K562 (cell line): ENCODE measurements at regions not wholly inside any gene's neighbourhood (a gene's known extent, or its start where the extent isn't known, plus 50 kb on each side); places are given as distances from the start of the nearest gene placed in this dataset.
"Not testable (repeated sequence)": the region's sequence is repeated elsewhere in the genome, so short reads cannot be mapped to it uniquely, and the experiment has no call there.

Experiments used
- ARNT ChIP-seq, 2 experiments: fragments of 450-650 bp; IDR thresholded peaks; 2 replicates each; pipeline ENCODE4 v1.6.1; 2016; ENCODE audit warnings: mild to moderate bottlenecking in 1 of 2
- LARP7 ChIP-seq: fragments of 450-650 bp; IDR thresholded peaks from 2 replicates; pipeline ENCODE4 v1.6.1; 2016
- LEF1 ChIP-seq: fragments of 450-650 bp; IDR thresholded peaks from 2 replicates; pipeline ENCODE4 v1.6.1; 2016; ENCODE audit warnings: mild to moderate bottlenecking
- MIER1 ChIP-seq: fragments of 450-650 bp; IDR thresholded peaks from 2 replicates; pipeline ENCODE4 v1.6.1; 2016; ENCODE audit warnings: antibody characterized with exemption, mild to moderate bottlenecking, low read depth
- MLX ChIP-seq, 2 experiments: fragments of 450-650 bp in 1 of 2; sonication (generic) in 1 of 2; formaldehyde crosslinking; conservative IDR thresholded peaks; 2 replicates each; pipeline versions ENCODE4 v1.4.0 to v1.8.1; 2020 to 2022; ENCODE audit warnings: mild to moderate bottlenecking in 1 of 2, missing genetic modification reagents in 1 of 2
- NCOA6 ChIP-seq: fragments of 450-650 bp; IDR thresholded peaks from 2 replicates; pipeline ENCODE4 v1.6.1; 2017; ENCODE audit warnings: mild to moderate bottlenecking
- NR2C2 ChIP-seq, 2 experiments: fragments of 200-800 bp in 1 of 2; sonication (Bioruptor generic) in 1 of 2; sonication (generic) in 1 of 2; formaldehyde crosslinking in 1 of 2; IDR thresholded peaks; 2 replicates each; pipeline versions ENCODE4 v1.6.1 to v1.8.0; 2016 to 2022; ENCODE audit warnings: mild to moderate bottlenecking in 1 of 2, missing compliant biosample characterization in 1 of 2, missing genetic modification characterization in 1 of 2, missing genetic modification reagents in 1 of 2
- SMARCB1 ChIP-seq: IDR thresholded peaks from 2 replicates; pipeline ENCODE4 v1.6.1; 2011; ENCODE audit warnings: improper control_type of control experiment, low read depth; ENCODE audit not compliant: insufficient read length
- SNRNP70 ChIP-seq: fragments of 200-400 bp; formaldehyde crosslinking; optimal IDR thresholded peaks from 2 replicates; pipeline ENCODE3; 2017; ENCODE audit warnings: low read depth, low read length
- THRB ChIP-seq: fragments of 450-650 bp; formaldehyde crosslinking; conservative IDR thresholded peaks from 2 replicates; pipeline ENCODE4 v1.4.0; 2022; ENCODE audit warnings: mild to moderate bottlenecking, missing genetic modification characterization
- ZBTB17 ChIP-seq: fragments of 450-650 bp; formaldehyde crosslinking; IDR thresholded peaks from 2 replicates; pipeline ENCODE4 v1.4.0; 2020; ENCODE audit warnings: mild to moderate bottlenecking
- ZC3H11A ChIP-seq: IDR thresholded peaks from 2 replicates; pipeline ENCODE4 v1.6.1; 2012; ENCODE audit warnings: low read depth, low read length, improper control_type of control experiment
- ZNF217 ChIP-seq: sonication (generic); formaldehyde crosslinking; IDR thresholded peaks from 2 replicates; pipeline ENCODE4 v1.8.0; 2022; ENCODE audit warnings: mild to moderate bottlenecking, missing genetic modification reagents
- ZNF407 ChIP-seq: fragments of 450-650 bp; IDR thresholded peaks from 2 replicates; pipeline ENCODE4 v1.6.1; 2016; ENCODE audit warnings: low read depth

- not testable (repeated sequence) for TF ChIP-seq ZC3H11A; ZNF217; LEF1; SNRNP70; ZNF407; MLX (CRISPR knock-in tag; conservative IDR thresholded peaks at IDR 0.05); SMARCB1; NR2C2 (CRISPR knock-in tag; IDR thresholded peaks at IDR 0.05); NR2C2 (tag; IDR thresholded peaks at IDR 0.05); NCOA6; ZBTB17 (CRISPR knock-in tag); MIER1; THRB (CRISPR knock-in tag); ARNT (IDR thresholded peaks at IDR 0.05); LARP7
Observed at GRCh38 chr9:78142264-78142663, 93.6 kb upstream of the CEP78 start.
